ENCODE measurements at regions not wholly inside any gene's neighbourhood (a gene's known extent, or its start where the extent isn't known, plus 50 kb on each side); places are given as distances from the start of the nearest gene placed in this dataset.

DNA sequence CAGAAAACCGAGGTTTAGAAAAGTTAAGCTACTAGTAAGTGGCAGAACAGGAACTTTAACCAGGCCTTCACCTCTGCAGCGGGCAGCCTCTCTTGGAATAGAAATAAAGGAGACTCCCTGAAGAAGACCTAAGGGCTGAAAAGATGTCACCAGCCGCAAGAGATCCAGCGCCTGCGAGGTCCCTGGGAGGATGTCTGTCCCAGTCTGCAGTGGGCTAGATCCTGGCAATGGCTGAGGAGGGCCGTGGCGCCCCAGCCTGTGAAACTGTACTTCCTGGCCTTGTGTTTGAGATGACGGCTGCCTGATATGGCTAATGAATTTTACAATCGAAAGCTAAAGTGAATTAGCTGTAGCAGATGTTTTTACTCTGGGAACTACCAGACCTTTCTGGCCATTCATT, 300.6 kb upstream of the SALL3 start:
- no peak overlapping the region for H3K27ac ChIP-seq (ENCODE audit: low read length, poor library complexity, severe bottlenecking)
- H3K23ac ChIP-seq (ENCODE audit: low read length in 2 of 2) = no peak overlapping the region
- no peak overlapping the region for H4K91ac ChIP-seq (ENCODE audit: low read length)
- no peaks in the 10 kb centered on the region for H3K4me1 ChIP-seq (ENCODE audit: control insufficient read depth, insufficient read depth, low read depth, low read length)
- no peaks in the 10 kb centered on the region for H3K79me1 ChIP-seq (replicated peaks; ENCODE audit: low read length, poor library complexity, severe bottlenecking)
- H3K18ac ChIP-seq (ENCODE audit: low read depth in 1 of 2, low read length in 2 of 2) = no peak overlapping the region
- H2AK5ac ChIP-seq (ENCODE audit: low read length, severe bottlenecking) = no peak overlapping the region
- no peak overlapping the region for H2BK15ac ChIP-seq (ENCODE audit: low read depth, poor library complexity, severe bottlenecking)
- H2BK120ac ChIP-seq (ENCODE audit: low read depth, low read length) = no peak overlapping the region
- no peak overlapping the region for H2AFZ ChIP-seq (ENCODE audit: low read depth, low read length)
- no peak overlapping the region for H3K4me2 ChIP-seq (ENCODE audit: low read length, poor library complexity, severe bottlenecking)
- no peak overlapping the region for H3K9ac ChIP-seq (ENCODE audit: low read length)
- no peak overlapping the region for H2BK5ac ChIP-seq (ENCODE audit: low read depth, low read length, poor library complexity, severe bottlenecking)
- no peaks in the 10 kb centered on the region for H3K9me3 ChIP-seq (ENCODE audit: control insufficient read depth, low read length)
- DNase-seq = no peak
- H3K14ac ChIP-seq (ENCODE audit: low read length in 2 of 2) = no peak overlapping the region
- no peak overlapping the region for H2BK12ac ChIP-seq (ENCODE audit: low read length in 2 of 2)
- no peak overlapping the region for H4K8ac ChIP-seq (ENCODE audit: low read length)
- H3K4ac ChIP-seq (ENCODE audit: low read depth in 1 of 2, low read length in 2 of 2) = no peak overlapping the region
- H3K36me3 ChIP-seq (ENCODE audit: control insufficient read depth in 1 of 2, insufficient read depth in 2 of 2, low read depth in 1 of 2, low read length in 2 of 2) = no peaks in the 10 kb centered on the region
- WGBS = 79% methylated on average over 9 of the region's 9 CpGs
- no peak overlapping the region for H3K4me3 ChIP-seq (ENCODE audit: insufficient read depth in 1 of 2, low read depth in 1 of 2, low read length in 2 of 2)
- no peaks in the 10 kb centered on the region for H3K27me3 ChIP-seq (ENCODE audit: control insufficient read depth in 1 of 2, insufficient read depth in 1 of 2, low read length in 2 of 2)

DNA sequence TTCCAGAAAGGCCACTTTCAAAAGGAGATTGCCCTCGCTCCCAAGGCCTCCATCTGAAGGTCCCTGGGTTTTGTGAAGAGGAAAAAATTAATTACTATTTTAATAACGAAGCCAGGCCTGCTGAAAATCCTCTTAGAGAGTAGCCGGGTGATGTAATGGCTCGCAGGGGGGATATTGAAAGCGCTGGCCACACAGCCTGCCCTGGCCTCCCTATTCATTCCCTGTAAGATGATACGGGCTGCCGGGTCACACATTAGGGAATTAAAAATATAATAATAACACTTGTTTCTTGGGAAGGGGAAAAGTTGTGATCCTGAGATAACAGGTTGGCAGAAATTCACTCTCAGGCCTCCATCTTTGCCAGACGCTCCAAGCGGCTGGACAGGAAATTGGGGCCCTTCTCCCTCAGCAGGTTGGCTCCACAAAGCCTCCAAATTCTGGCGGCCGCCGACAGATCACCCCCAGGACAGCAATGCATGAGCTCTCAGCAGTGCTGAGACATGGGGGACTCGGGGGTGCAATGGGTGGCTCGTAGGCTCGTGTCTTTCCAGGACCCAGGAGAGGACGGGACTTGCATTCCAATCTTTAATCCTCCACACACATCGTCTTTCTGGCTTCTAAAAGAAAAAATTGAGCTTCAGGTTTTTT, 299.9 kb upstream of the SALL3 start:
- Histone ChIP-seq H2BK5ac (ENCODE audit: low read depth, low read length, poor library complexity, severe bottlenecking) (no peak overlapping the region), H2BK120ac (ENCODE audit: low read depth, low read length) (no peak overlapping the region), H3K9ac (ENCODE audit: low read length) (no peak overlapping the region), H3K4me2 (ENCODE audit: low read length, poor library complexity, severe bottlenecking) (no peak overlapping the region), H3K23ac (ENCODE audit: low read length in 2 of 2) (no peak overlapping the region), H3K9me3 (ENCODE audit: control insufficient read depth, low read length) (no peaks in the 10 kb centered on the region), H3K79me1 (replicated peaks; ENCODE audit: low read length, poor library complexity, severe bottlenecking) (no peaks in the 10 kb centered on the region), H2BK12ac (ENCODE audit: low read length in 2 of 2) (no peak overlapping the region), H2AFZ (ENCODE audit: low read depth, low read length) (no peak overlapping the region), H3K14ac (ENCODE audit: low read length in 2 of 2) (no peak overlapping the region), H3K18ac (ENCODE audit: low read depth in 1 of 2, low read length in 2 of 2) (no peak overlapping the region), H2AK5ac (ENCODE audit: low read length, severe bottlenecking) (no peak overlapping the region), H3K4me1 (ENCODE audit: control insufficient read depth, insufficient read depth, low read depth, low read length) (no peaks in the 10 kb centered on the region), H3K4ac (ENCODE audit: low read depth in 1 of 2, low read length in 2 of 2) (no peak overlapping the region), H3K27ac (ENCODE audit: low read length, poor library complexity, severe bottlenecking) (no peak overlapping the region), H4K8ac (ENCODE audit: low read length) (no peak overlapping the region), H4K91ac (ENCODE audit: low read length) (no peak overlapping the region), H3K4me3 (ENCODE audit: insufficient read depth in 1 of 2, low read depth in 1 of 2, low read length in 2 of 2) (no peak overlapping the region), H3K27me3 (ENCODE audit: control insufficient read depth in 1 of 2, insufficient read depth in 1 of 2, low read length in 2 of 2) (no peaks in the 10 kb centered on the region), H2BK15ac (ENCODE audit: low read depth, poor library complexity, severe bottlenecking) (no peak overlapping the region), H3K36me3 (ENCODE audit: control insufficient read depth in 1 of 2, insufficient read depth in 2 of 2, low read depth in 1 of 2, low read length in 2 of 2) (no peaks in the 10 kb centered on the region)
- 80% methylated on average over 13 of the region's 17 CpGs for WGBS
- DNase-seq = no peak

- Histone ChIP-seq H3K4me1 (ENCODE audit: control insufficient read depth, insufficient read depth, low read depth, low read length) (no peaks in the 10 kb centered on the region), H3K4ac (ENCODE audit: low read depth in 1 of 2, low read length in 2 of 2) (no peak overlapping the region), H2BK15ac (ENCODE audit: low read depth, poor library complexity, severe bottlenecking) (no peak overlapping the region), H3K79me1 (replicated peaks; ENCODE audit: low read length, poor library complexity, severe bottlenecking) (no peaks in the 10 kb centered on the region), H4K91ac (ENCODE audit: low read length) (no peak overlapping the region), H4K8ac (ENCODE audit: low read length) (no peak overlapping the region), H3K18ac (ENCODE audit: low read depth in 1 of 2, low read length in 2 of 2) (no peak overlapping the region), H2AK5ac (ENCODE audit: low read length, severe bottlenecking) (no peak overlapping the region), H3K27me3 (ENCODE audit: control insufficient read depth in 1 of 2, insufficient read depth in 1 of 2, low read length in 2 of 2) (no peaks in the 10 kb centered on the region), H2BK12ac (ENCODE audit: low read length in 2 of 2) (no peak overlapping the region), H2AFZ (ENCODE audit: low read depth, low read length) (no peak overlapping the region), H2BK5ac (ENCODE audit: low read depth, low read length, poor library complexity, severe bottlenecking) (no peak overlapping the region), H3K23ac (ENCODE audit: low read length in 2 of 2) (no peak overlapping the region), H3K36me3 (ENCODE audit: control insufficient read depth in 1 of 2, insufficient read depth in 2 of 2, low read depth in 1 of 2, low read length in 2 of 2) (no peaks in the 10 kb centered on the region), H3K9ac (ENCODE audit: low read length) (no peak overlapping the region), H3K9me3 (ENCODE audit: control insufficient read depth, low read length) (no peaks in the 10 kb centered on the region), H3K4me3 (ENCODE audit: insufficient read depth in 1 of 2, low read depth in 1 of 2, low read length in 2 of 2) (no peak overlapping the region), H3K14ac (ENCODE audit: low read length in 2 of 2) (no peak overlapping the region), H3K27ac (ENCODE audit: low read length, poor library complexity, severe bottlenecking) (no peak overlapping the region), H3K4me2 (ENCODE audit: low read length, poor library complexity, severe bottlenecking) (no peak overlapping the region), H2BK120ac (ENCODE audit: low read depth, low read length) (no peak overlapping the region)
- WGBS = 81% methylated on average over 12 of the region's 12 CpGs
- DNase-seq = no peak
Measured at GRCh38 chr18:78681396-78681795, 298.2 kb upstream of the SALL3 start.

DNA sequence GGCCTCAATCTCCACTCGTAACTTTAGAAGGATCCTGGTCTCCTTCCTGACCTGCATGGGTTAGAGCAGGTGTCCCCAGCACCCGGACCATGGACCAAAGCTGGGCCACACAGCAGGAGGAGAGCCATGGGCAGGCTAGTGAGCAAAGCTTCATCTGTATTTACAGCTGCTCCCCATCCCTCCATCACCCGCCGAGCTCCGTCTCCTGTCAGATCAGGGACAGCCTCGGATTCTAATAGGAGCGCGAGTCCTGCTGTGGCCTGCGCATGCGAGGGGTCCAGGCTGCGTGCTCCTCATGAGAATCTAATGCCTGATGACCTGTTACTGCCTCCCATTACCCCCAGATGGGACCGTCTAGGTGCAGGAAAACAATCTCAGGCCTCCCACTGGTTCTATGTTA, 297.7 kb upstream of the SALL3 start:
- Histone ChIP-seq H2AK5ac (ENCODE audit: low read length, severe bottlenecking) (no peak overlapping the region), H3K14ac (ENCODE audit: low read length in 2 of 2) (no peak overlapping the region), H2BK12ac (ENCODE audit: low read length in 2 of 2) (no peak overlapping the region), H4K91ac (ENCODE audit: low read length) (no peak overlapping the region), H3K4me2 (ENCODE audit: low read length, poor library complexity, severe bottlenecking) (no peak overlapping the region), H3K4me3 (ENCODE audit: insufficient read depth in 1 of 2, low read depth in 1 of 2, low read length in 2 of 2) (no peak overlapping the region), H2BK120ac (ENCODE audit: low read depth, low read length) (no peak overlapping the region), H2AFZ (ENCODE audit: low read depth, low read length) (no peak overlapping the region), H2BK15ac (ENCODE audit: low read depth, poor library complexity, severe bottlenecking) (no peak overlapping the region), H3K79me1 (replicated peaks; ENCODE audit: low read length, poor library complexity, severe bottlenecking) (no peaks in the 10 kb centered on the region), H3K9me3 (ENCODE audit: control insufficient read depth, low read length) (no peaks in the 10 kb centered on the region), H3K27ac (ENCODE audit: low read length, poor library complexity, severe bottlenecking) (no peak overlapping the region), H3K36me3 (ENCODE audit: control insufficient read depth in 1 of 2, insufficient read depth in 2 of 2, low read depth in 1 of 2, low read length in 2 of 2) (no peaks in the 10 kb centered on the region), H3K18ac (ENCODE audit: low read depth in 1 of 2, low read length in 2 of 2) (no peak overlapping the region), H3K4ac (ENCODE audit: low read depth in 1 of 2, low read length in 2 of 2) (no peak overlapping the region), H3K4me1 (ENCODE audit: control insufficient read depth, insufficient read depth, low read depth, low read length) (no peaks in the 10 kb centered on the region), H2BK5ac (ENCODE audit: low read depth, low read length, poor library complexity, severe bottlenecking) (no peak overlapping the region), H4K8ac (ENCODE audit: low read length) (no peak overlapping the region), H3K23ac (ENCODE audit: low read length in 2 of 2) (no peak overlapping the region), H3K27me3 (ENCODE audit: control insufficient read depth in 1 of 2, insufficient read depth in 1 of 2, low read length in 2 of 2) (no peaks in the 10 kb centered on the region), H3K9ac (ENCODE audit: low read length) (no peak overlapping the region)
- no peak for DNase-seq
- WGBS = 89% methylated on average over 10 of the region's 12 CpGs

Measured in mesenchymal stem cell (in vitro differentiated cells and primary cell).